ENCODE measurements at regions not wholly inside any gene's neighbourhood (a gene's known extent, or its start where the extent isn't known, plus 50 kb on each side); places are given as distances from the start of the nearest gene placed in this dataset.

GRCh38 chr16:13453325-13453724 lies 466.6 kb upstream of the ERCC4 start (continued):
- TF ChIP-seq ZNF626 (tag by site-specific recombination; IDR thresholded peaks at IDR 0.05) = no peak
- no peak for TF ChIP-seq ZNF549 (tag by site-specific recombination; IDR thresholded peaks at IDR 0.05)
- no peak for TF ChIP-seq ZNF777 (tag by site-specific recombination; IDR thresholded peaks at IDR 0.05; ENCODE audit: borderline replicate concordance)
- TF ChIP-seq ZNF600 (tag by site-specific recombination; IDR thresholded peaks at IDR 0.05) = no peak
- TF ChIP-seq, protein P1, sequence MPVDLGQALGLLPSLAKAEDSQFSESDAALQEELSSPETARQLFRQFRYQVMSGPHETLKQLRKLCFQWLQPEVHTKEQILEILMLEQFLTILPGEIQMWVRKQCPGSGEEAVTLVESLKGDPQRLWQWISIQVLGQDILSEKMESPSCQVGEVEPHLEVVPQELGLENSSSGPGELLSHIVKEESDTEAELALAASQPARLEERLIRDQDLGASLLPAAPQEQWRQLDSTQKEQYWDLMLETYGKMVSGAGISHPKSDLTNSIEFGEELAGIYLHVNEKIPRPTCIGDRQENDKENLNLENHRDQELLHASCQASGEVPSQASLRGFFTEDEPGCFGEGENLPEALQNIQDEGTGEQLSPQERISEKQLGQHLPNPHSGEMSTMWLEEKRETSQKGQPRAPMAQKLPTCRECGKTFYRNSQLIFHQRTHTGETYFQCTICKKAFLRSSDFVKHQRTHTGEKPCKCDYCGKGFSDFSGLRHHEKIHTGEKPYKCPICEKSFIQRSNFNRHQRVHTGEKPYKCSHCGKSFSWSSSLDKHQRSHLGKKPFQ (tag by site-specific recombination; IDR thresholded peaks at IDR 0.05) = no peak
- TF ChIP-seq SP3 (tag by site-specific recombination; IDR thresholded peaks at IDR 0.05) = no peak
- TF ChIP-seq ZNF585B (tag by site-specific recombination; IDR thresholded peaks at IDR 0.05) = no peak
- TF ChIP-seq PATZ1 (tag by site-specific recombination; IDR thresholded peaks at IDR 0.05) = no peak
- TF ChIP-seq ZNF10 (tag by site-specific recombination; IDR thresholded peaks at IDR 0.05) = no peak
- TF ChIP-seq ZNF121 (tag by site-specific recombination; IDR thresholded peaks at IDR 0.05) = no peak
- TF ChIP-seq ZNF629 (tag by site-specific recombination; IDR thresholded peaks at IDR 0.05) = no peak
- TF ChIP-seq, protein P2, sequence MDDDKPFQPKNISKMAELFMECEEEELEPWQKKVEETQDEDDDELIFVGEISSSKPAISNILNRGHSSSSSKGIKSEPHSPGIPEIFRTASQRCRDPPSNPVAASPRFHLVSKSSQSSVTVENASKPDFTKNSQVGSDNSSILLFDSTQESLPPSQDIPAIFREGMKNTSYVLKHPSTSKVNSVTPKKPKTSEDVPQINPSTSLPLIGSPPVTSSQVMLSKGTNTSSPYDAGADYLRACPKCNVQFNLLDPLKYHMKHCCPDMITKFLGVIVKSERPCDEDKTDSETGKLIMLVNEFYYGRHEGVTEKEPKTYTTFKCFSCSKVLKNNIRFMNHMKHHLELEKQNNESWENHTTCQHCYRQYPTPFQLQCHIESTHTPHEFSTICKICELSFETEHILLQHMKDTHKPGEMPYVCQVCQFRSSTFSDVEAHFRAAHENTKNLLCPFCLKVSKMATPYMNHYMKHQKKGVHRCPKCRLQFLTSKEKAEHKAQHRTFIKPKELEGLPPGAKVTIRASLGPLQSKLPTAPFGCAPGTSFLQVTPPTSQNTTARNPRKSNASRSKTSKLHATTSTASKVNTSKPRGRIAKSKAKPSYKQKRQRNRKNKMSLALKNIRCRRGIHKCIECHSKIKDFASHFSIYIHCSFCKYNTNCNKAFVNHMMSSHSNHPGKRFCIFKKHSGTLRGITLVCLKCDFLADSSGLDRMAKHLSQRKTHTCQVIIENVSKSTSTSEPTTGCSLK (tag by site-specific recombination; IDR thresholded peaks at IDR 0.05) = no peak

- no peak overlapping the region for H3K27ac ChIP-seq (ENCODE audit: extremely low read depth, low read depth, low read length)
- no peak for TF ChIP-seq ZNF449 (tag by site-specific recombination; IDR thresholded peaks at IDR 0.05)
- TF ChIP-seq ZNF654 (tag by site-specific recombination; IDR thresholded peaks at IDR 0.05; ENCODE audit: low read depth) = peak; percentile 43
- TF ChIP-seq ZNF138 (tag by site-specific recombination; IDR thresholded peaks at IDR 0.05; ENCODE audit: borderline replicate concordance) = no peak
- H3K4me1 ChIP-seq (ENCODE audit: control insufficient read depth, insufficient read depth, low read length) = no peaks in the 10 kb centered on the region
- no peaks in the 10 kb centered on the region for H3K9me3 ChIP-seq (ENCODE audit: control insufficient read depth, insufficient read depth, low read depth, low read length)
- H3K4me3 ChIP-seq (ENCODE audit: low read depth, low read length) = no peak overlapping the region
- CTCF ChIA-PET = interaction anchor here (0.7 to 2.3 kb wide), 11 partner anchors 9 to 1225 kb away, joined by 3 to 10 read pairs (median 4); no protein-coding TSS in a partner anchor
- POLR2A ChIA-PET = no interaction called here
- no peaks in the 10 kb centered on the region for H3K36me3 ChIP-seq (ENCODE audit: control insufficient read depth in 2 of 2, insufficient read depth in 1 of 2, low read length in 2 of 2)
Measured at GRCh38 chr16:13453938-13454553, 465.9 kb upstream of the ERCC4 start.

DNA sequence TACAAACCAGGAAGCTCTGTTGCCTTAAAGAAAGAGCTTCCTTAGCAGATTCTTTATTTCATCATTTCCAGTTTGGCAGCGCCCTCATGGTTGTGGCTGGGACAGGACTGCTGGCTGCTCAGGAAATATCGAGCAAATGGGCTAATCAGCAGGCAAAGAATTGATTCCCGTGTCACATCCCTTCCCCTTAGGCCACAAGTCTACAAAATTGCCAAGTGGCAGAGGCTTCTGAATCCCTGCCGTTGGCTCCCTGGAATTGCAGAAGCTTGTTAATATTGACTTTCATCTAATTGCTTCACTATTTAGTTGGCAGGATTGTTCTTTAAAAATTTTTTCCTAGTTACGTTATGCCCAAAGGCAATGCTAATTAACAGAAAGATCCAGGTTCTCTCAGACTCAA lies 456.3 kb upstream of the ERCC4 start:
- Histone ChIP-seq H3K9me3 (ENCODE audit: control insufficient read depth, insufficient read depth, low read depth, low read length) (no peaks in the 10 kb centered on the region), H3K27ac (ENCODE audit: extremely low read depth, low read depth, low read length) (no peak overlapping the region), H3K36me3 (ENCODE audit: control insufficient read depth in 2 of 2, insufficient read depth in 1 of 2, low read length in 2 of 2) (no peaks in the 10 kb centered on the region), H3K4me1 (ENCODE audit: control insufficient read depth, insufficient read depth, low read length) (no peaks in the 10 kb centered on the region), H3K4me3 (ENCODE audit: low read depth, low read length) (no peak overlapping the region)
- POLR2A ChIA-PET = no interaction called here
- CTCF ChIA-PET = interaction anchor here (2.0 kb wide), 1 partner anchor 10 kb away, joined by 10 read pairs; no protein-coding TSS in a partner anchor
- TF ChIP-seq TRIM28 (IDR thresholded peaks at IDR 0.05; ENCODE audit: borderline replicate concordance, low read length) (no peak), SETDB1 (IDR thresholded peaks at IDR 0.05; ENCODE audit: insufficient read length, low read length) (no peak)
